Inflammatory macrophage (primary cell): ENCODE measurements at regions not wholly inside any gene's neighbourhood (a gene's known extent, or its start where the extent isn't known, plus 50 kb on each side); places are given as distances from the start of the nearest gene placed in this dataset.

ENCODE experiments used
- DNase-seq, 2 donors: peaks; one replicate each; pipeline ENCODE4 v3.0.0-alpha.2; 2020 to 2022

GRCh38 chr2:7819316-7819715, 862.5 kb upstream of the ID2 start:
- DNase-seq: no peak

GRCh38 chr2:7819850-7820249, 862.0 kb upstream of the ID2 start:
- DNase-seq: no peak

GRCh38 chr2:7824211-7824610, 857.6 kb upstream of the ID2 start:
- no peak for DNase-seq

GRCh38 chr2:7825591-7826312, 856.1 kb upstream of the ID2 start:
- DNase-seq: no peak

- DNase-seq: no peak
Observed at GRCh38 chr2:7826656-7827055, 855.2 kb upstream of the ID2 start.

GRCh38 chr2:7829241-7829640, 852.6 kb upstream of the ID2 start:
- DNase-seq: no peak

GRCh38 chr2:7830616-7831015, 851.2 kb upstream of the ID2 start:
- no peak for DNase-seq

- DNase-seq: no peak
Observed at GRCh38 chr2:7835151-7835550, 846.7 kb upstream of the ID2 start.

GRCh38 chr2:7835693-7836680, 845.9 kb upstream of the ID2 start:
- peak; percentile 13 to 47 for DNase-seq

GRCh38 chr2:7837237-7837760, 844.6 kb upstream of the ID2 start:
- DNase-seq: peak; percentile 76 to 86

GRCh38 chr2:7838669-7839068, 843.2 kb upstream of the ID2 start:
- DNase-seq: no peak

GRCh38 chr2:7840651-7841380, 841.0 kb upstream of the ID2 start:
- no peak for DNase-seq

GRCh38 chr2:7841751-7842150, 840.1 kb upstream of the ID2 start:
- peak; percentile 7 to 24 for DNase-seq

GRCh38 chr2:7844414-7844965, 837.4 kb upstream of the ID2 start:
- no peak for DNase-seq

- DNase-seq: no peak
Observed at GRCh38 chr2:7845332-7845731, 836.5 kb upstream of the ID2 start.

GRCh38 chr2:7846607-7847006, 835.2 kb upstream of the ID2 start:
- DNase-seq: no peak

GRCh38 chr2:7847321-7847720, 834.5 kb upstream of the ID2 start:
- DNase-seq: no peak

- DNase-seq: no peak
Observed at GRCh38 chr2:7849027-7849426, 832.8 kb upstream of the ID2 start.

- DNase-seq: no peak
Observed at GRCh38 chr2:7849531-7849930, 832.3 kb upstream of the ID2 start.

- peak; percentile 56 to 62 for DNase-seq
Observed at GRCh38 chr2:7852546-7852945, 829.3 kb upstream of the ID2 start.

GRCh38 chr2:7857904-7858303, 824.0 kb upstream of the ID2 start:
- no peak for DNase-seq

- no peak for DNase-seq
Observed at GRCh38 chr2:7858624-7859023, 823.2 kb upstream of the ID2 start.

GRCh38 chr2:7860693-7861092, 821.2 kb upstream of the ID2 start:
- DNase-seq: no peak
